ENCODE measurements at regions not wholly inside any gene's neighbourhood (a gene's known extent, or its start where the extent isn't known, plus 50 kb on each side); places are given as distances from the start of the nearest gene placed in this dataset.
"Not testable (repeated sequence)": the region's sequence is repeated elsewhere in the genome, so short reads cannot be mapped to it uniquely, and the experiment has no call there.

- DNase-seq, result peak in 13 of 51 donors; percentile 5 to 42 (median 24)
Observed at GRCh38 chr7:155395176-155395797, 62.6 kb upstream of the EN2 start.

- no peak for DNase-seq
Observed at GRCh38 chr7:155396661-155397060, 61.3 kb upstream of the EN2 start.

DNA sequence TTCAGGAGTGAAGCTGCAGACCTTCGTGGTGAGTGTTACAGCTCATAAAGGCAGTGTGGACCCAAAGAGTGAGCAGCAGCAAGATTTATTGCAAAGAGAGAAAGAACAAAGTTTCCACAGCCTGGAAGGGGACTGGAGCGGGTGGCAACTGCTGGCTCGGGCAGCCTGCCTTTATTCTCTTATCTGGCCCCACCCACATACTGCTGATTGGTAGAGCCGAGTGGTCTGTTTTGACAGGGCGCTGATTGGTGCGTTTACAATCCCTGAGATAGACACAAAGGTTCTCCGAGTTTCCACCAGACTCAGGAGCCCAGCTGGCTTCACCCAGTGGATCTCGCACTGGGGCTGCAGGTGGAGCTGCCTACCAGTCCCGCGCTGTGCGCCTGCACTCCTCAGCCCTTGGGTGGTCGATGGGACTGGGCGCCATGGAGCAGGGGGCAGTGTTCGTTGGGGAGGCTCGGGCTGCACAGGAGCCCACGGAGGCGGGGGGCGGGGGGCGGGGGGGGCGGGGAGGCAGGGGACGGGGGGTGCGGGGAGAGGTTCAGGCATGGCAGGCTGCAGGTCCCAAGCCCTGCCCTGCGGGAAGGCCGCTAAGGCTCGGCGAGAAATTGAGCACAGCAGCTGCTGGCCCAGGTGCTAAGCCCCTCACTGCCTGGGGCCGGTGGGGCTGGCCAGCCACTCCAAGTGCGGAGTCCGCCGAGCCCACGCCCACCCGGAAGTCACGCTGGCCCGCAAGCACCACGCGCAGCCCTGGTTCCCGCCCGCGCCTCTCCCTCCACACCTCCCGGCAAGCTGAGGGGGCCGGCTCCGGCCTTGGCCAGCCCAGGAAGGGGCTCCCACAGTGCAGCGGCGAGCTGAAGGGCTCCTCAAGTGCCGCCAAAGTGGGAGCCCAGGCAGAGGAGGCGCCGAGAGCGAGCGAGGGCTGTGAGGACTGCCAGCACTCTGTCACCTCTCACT lies 59.9 kb upstream of the EN2 start:
- DNase-seq, result not testable (repeated sequence)

DNA sequence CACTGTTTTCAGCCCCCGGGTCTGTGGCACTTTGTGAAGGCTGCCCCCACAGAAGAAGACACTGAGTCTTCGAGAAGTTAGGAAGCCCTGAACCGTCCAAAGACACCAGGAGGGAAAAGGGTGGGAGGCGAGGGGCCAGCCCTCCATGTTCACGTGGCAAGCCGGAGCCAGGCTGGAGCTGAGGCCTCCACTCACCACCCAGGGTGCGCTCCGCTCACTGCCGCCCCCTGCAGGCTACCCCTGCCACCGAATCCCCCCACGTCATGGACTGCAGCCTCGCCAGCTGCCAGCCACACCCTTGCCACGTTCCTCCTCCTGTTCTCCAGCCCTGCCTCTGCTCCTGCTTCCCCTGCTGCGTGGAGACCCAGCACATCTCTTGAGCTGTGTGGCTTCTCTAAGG lies 59.0 kb upstream of the EN2 start:
- no peak for DNase-seq

DNA sequence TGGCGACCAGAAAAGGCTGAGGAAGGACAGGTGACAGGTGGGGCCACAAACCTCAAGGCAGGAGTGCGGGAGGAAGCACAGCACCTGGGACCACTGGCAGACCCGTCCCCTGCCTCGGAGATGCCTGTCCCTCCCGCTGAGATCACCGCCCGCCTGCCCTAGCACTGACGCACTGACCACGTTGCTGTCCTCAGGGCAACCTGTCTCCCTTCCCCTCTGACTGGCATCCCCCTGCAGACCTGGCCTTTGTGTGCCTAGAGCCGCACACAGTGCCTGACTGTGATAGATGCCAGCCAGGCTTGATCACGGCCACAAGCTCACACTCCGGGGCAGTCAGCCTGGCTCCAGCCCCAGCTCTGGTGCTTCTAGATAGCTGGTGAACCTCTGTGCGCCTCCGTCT lies 58.4 kb upstream of the EN2 start:
- no peak for DNase-seq

GRCh38 chr7:155401231-155401630 lies 56.7 kb upstream of the EN2 start:
- no peak for DNase-seq

GRCh38 chr7:155401884-155402283 lies 56.0 kb upstream of the EN2 start:
- DNase-seq, result no peak

DNA sequence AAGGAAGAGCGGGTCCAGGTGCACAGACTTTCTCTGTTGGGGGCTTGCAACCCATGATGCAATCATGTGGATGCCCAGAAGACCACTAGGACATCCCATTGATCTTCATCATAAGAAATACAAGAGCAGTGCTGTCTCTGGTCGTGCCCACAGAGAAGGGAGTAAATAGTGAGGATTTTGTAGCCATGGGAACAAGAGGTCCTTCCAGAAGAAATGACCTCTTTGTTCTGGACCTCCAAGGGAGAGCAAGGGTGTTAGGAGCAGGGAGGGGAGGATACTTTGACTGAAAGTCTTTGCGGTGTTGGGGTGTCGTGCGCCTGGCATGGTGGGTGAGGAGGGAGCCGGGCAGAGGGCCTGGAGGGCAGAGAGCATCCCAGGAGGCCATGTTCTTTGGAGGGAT lies 55.0 kb upstream of the EN2 start:
- peak in 7 of 51 donors; percentile 18 to 50 (median 36) for DNase-seq

DNA sequence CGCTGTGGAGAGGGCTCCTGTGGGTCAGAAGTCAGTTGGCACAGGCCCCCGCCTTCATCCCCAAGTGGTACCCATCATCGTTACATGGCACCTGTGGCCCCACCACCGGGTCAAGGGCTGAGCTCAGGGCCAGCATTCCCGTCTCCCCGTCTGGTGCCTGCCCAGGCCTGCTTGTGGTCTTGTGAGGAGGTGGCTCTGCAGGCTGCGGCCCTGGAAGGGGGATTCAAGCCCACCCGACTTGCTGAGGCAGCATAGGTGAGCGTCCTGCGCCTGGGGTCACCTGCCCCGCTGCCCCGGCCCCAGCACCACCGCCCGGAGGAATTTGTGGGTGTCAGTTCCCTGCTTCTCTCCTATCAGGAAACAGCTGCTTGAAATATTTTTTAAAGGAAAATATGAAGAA lies 53.0 kb upstream of the EN2 start:
- no peak for DNase-seq

GRCh38 chr7:155405399-155406318 lies 52.3 kb upstream of the EN2 start:
- peak in 19 of 51 donors; percentile 10 to 63 (median 31) for DNase-seq

- no peak for DNase-seq
Observed at GRCh38 chr7:155407799-155408198, 50.1 kb upstream of the EN2 start.
